PC-3 (cell line): ENCODE measurements at regions not wholly inside any gene's neighbourhood (a gene's known extent, or its start where the extent isn't known, plus 50 kb on each side); places are given as distances from the start of the nearest gene placed in this dataset.
"Not testable (repeated sequence)": the region's sequence is repeated elsewhere in the genome, so short reads cannot be mapped to it uniquely, and the experiment has no call there.

ENCODE experiments used
- ATAC-seq: fragments of 200-7000 bp; cut with Tn5 transposase; 2 replicates; pipeline ENCODE4 v1.9.1; 2020; ENCODE audit warnings: mild to moderate bottlenecking, moderate library complexity
- BruUV-seq: library from RNA; stranded (reverse); fragments of 400-500 nt; replicated peaks from 2 replicates; lab custom pipeline; 2021; lab: Mats Ljungman, UMichigan
- CTCF ChIA-PET: fragments of 300-600 bp; sonication (Branson Sonifier 250); formaldehyde crosslinking; loops from one replicate; lab custom pipeline; 2022; ENCODE audit warnings: antibody characterized with exemption; lab: Charles Lee
- POLR2A ChIA-PET: fragments of 300-600 bp; sonication (Branson Sonifier 250); formaldehyde crosslinking; loops from one replicate; lab custom pipeline; 2022; ENCODE audit warnings: antibody characterized with exemption; ENCODE audit not compliant: unreplicated experiment; lab: Charles Lee
- DNase-seq: peaks from one replicate; pipeline ENCODE4 v3.0.0-alpha.2; 2015
- H2AFZ ChIP-seq: fragments of 300-600 bp; sonication (generic); 2 replicates; pipeline ENCODE4 v1.6.0; 2016; ENCODE audit warnings: antibody characterized with exemption, low read length
- H3F3A ChIP-seq: fragments of 300-600 bp; sonication (generic); one replicate; pipeline ENCODE4 v1.6.0; 2017; ENCODE audit warnings: antibody characterized with exemption, low read length, control low read depth, mild to moderate bottlenecking; ENCODE audit not compliant: unreplicated experiment
- H3K27ac ChIP-seq: fragments of 300-600 bp; sonication (generic); 2 replicates; pipeline ENCODE4 v1.5.1; 2016; ENCODE audit warnings: mild to moderate bottlenecking, low read length
- H3K27me3 ChIP-seq: fragments of 300-600 bp; sonication (generic); 2 replicates; pipeline ENCODE4 v1.6.1; 2016; ENCODE audit warnings: low read length, mixed read lengths
- H3K36me3 ChIP-seq: fragments of 300-600 bp; sonication (generic); 2 replicates; pipeline ENCODE4 v1.6.1; 2016; ENCODE audit warnings: low read depth, mixed run types, low read length, mixed read lengths
- H3K4me1 ChIP-seq: fragments of 300-600 bp; sonication (generic); 2 replicates; pipeline ENCODE4 v1.5.1; 2016; ENCODE audit warnings: low read length; ENCODE audit not compliant: insufficient read depth
- H3K4me2 ChIP-seq: fragments of 300-600 bp; sonication (generic); 2 replicates; pipeline ENCODE4 v1.6.0; 2016; ENCODE audit warnings: low read length
- H3K4me3 ChIP-seq: fragments of 300-600 bp; sonication (generic); 2 replicates; pipeline ENCODE4 v1.5.1; 2016; ENCODE audit warnings: mild to moderate bottlenecking, low read length, mixed read lengths
- H3K79me2 ChIP-seq: fragments of 300-600 bp; sonication (generic); 2 replicates; pipeline ENCODE4 v1.6.1; 2017; ENCODE audit warnings: low read length, mixed read lengths
- H3K9ac ChIP-seq: fragments of 300-600 bp; sonication (generic); 2 replicates; pipeline ENCODE4 v1.6.0; 2016; ENCODE audit warnings: mild to moderate bottlenecking, low read length
- H3K9me2 ChIP-seq: fragments of 300-600 bp; sonication (generic); replicated peaks from 2 replicates; pipeline ENCODE4 v1.6.1; 2016; ENCODE audit warnings: mixed run types, low read length, mixed read lengths
- H3K9me3 ChIP-seq: fragments of 300-600 bp; sonication (generic); 2 replicates; pipeline ENCODE4 v1.6.1; 2016; ENCODE audit warnings: low read length, mixed read lengths
- H4K20me1 ChIP-seq: fragments of 300-600 bp; sonication (generic); 2 replicates; pipeline ENCODE4 v1.6.1; 2016; ENCODE audit warnings: low read length, mixed read lengths
- CTCF ChIP-seq: fragments of 300-600 bp; sonication (generic); conservative IDR thresholded peaks from 2 replicates; pipeline ENCODE4 v1.5.1; 2017; ENCODE audit warnings: antibody characterized with exemption, low read depth, mild to moderate bottlenecking, low read length
- EZH2 ChIP-seq: fragments of 300-600 bp; sonication (generic); IDR thresholded peaks from one replicate; pipeline ENCODE4 v1.6.1; 2017; ENCODE audit warnings: antibody characterized with exemption, mild to moderate bottlenecking, low read length; ENCODE audit not compliant: unreplicated experiment
- EZH2phosphoT487 ChIP-seq: fragments of 300-600 bp; sonication (generic); IDR thresholded peaks from 2 replicates; pipeline ENCODE4 v1.6.1; 2018; ENCODE audit warnings: mild to moderate bottlenecking, antibody characterized with exemption, low read length, borderline replicate concordance
- intact Hi-C: fragments of 100-400 bp; cut with micrococcal nuclease; formaldehyde crosslinking; loops from 2 replicates; pipeline ENCODE4 v1.9.0; 2023

- intact Hi-C loops: no loop called here
- Histone ChIP-seq H3K27ac (no peak overlapping the region), H2AFZ (no peak overlapping the region), H3K36me3 (no peaks in the 10 kb centered on the region), H3K4me1 (no peaks in the 10 kb centered on the region), H3K4me3 (no peak overlapping the region), H3K79me2 (no peaks in the 10 kb centered on the region), H3K9ac (no peak overlapping the region), H4K20me1 (no peaks in the 10 kb centered on the region), H3K9me3 (no peaks in the 10 kb centered on the region), H3K27me3 (no peaks in the 10 kb centered on the region), H3K9me2 (no peaks in the 10 kb centered on the region), H3F3A (no peaks in the 10 kb centered on the region), H3K4me2 (no peak overlapping the region)
- ChIA-PET POLR2A (no interaction called here), CTCF (no interaction called here)
- DNase-seq: no peak
- no peak for TF ChIP-seq EZH2phosphoT487
- no peak for TF ChIP-seq CTCF
- TF ChIP-seq EZH2: no peak
- no TSS peak for BruUV-seq
- no peak for ATAC-seq
Observed at GRCh38 chr5:28632607-28633006, 1594.2 kb upstream of the CDH9 start.

GRCh38 chr5:28603869-28604268 lies 1565.5 kb upstream of the CDH9 start:
- intact Hi-C loops: no loop called here
- H3K79me2 ChIP-seq: no peaks in the 10 kb centered on the region
- no TSS peak for BruUV-seq
- H3K36me3 ChIP-seq: no peaks in the 10 kb centered on the region
- H3K4me1 ChIP-seq: no peaks in the 10 kb centered on the region
- POLR2A ChIA-PET: no interaction called here
- TF ChIP-seq CTCF: no peak
- no peak for TF ChIP-seq EZH2phosphoT487
- TF ChIP-seq EZH2: no peak
- H3F3A ChIP-seq: no peaks in the 10 kb centered on the region
- no peak overlapping the region for H3K4me2 ChIP-seq
- H3K9me2 ChIP-seq: no peaks in the 10 kb centered on the region
- H3K27ac ChIP-seq: no peak overlapping the region
- DNase-seq (peak; percentile 30), ATAC-seq (peak; percentile 27; the same call in 1 of the 2 replicates)
- CTCF ChIA-PET: no interaction called here
- no peak overlapping the region for H2AFZ ChIP-seq
- no peak overlapping the region for H3K4me3 ChIP-seq
- no peaks in the 10 kb centered on the region for H3K9me3 ChIP-seq
- H4K20me1 ChIP-seq: no peaks in the 10 kb centered on the region
- H3K27me3 ChIP-seq: no peaks in the 10 kb centered on the region
- H3K9ac ChIP-seq: no peak overlapping the region

GRCh38 chr5:28602429-28602828 lies 1564.0 kb upstream of the CDH9 start:
- DNase-seq (no peak), ATAC-seq (no peak)
- no peaks in the 10 kb centered on the region for H3K4me1 ChIP-seq
- CTCF ChIA-PET: no interaction called here
- intact Hi-C loops: no loop called here
- POLR2A ChIA-PET: no interaction called here
- H3K36me3 ChIP-seq: no peaks in the 10 kb centered on the region
- no peaks in the 10 kb centered on the region for H4K20me1 ChIP-seq
- H3K9me2 ChIP-seq: no peaks in the 10 kb centered on the region
- H3K4me2 ChIP-seq: no peak overlapping the region
- H3K27me3 ChIP-seq: no peaks in the 10 kb centered on the region
- BruUV-seq: no TSS peak
- no peaks in the 10 kb centered on the region for H3F3A ChIP-seq
- no peaks in the 10 kb centered on the region for H3K9me3 ChIP-seq
- H3K27ac ChIP-seq: no peak overlapping the region
- TF ChIP-seq EZH2phosphoT487 (no peak), CTCF (no peak), EZH2 (no peak)
- 0 out of 2 replicates have a peak overlapping the region, but pooled peaks have one; percentile 14 for H2AFZ ChIP-seq
- H3K4me3 ChIP-seq: no peak overlapping the region
- H3K9ac ChIP-seq: no peak overlapping the region
- no peaks in the 10 kb centered on the region for H3K79me2 ChIP-seq

- not testable (repeated sequence) for H3K9me3 ChIP-seq
Observed at GRCh38 chr5:28596707-28597106, 1558.3 kb upstream of the CDH9 start.

More at GRCh38 chr5:28596707-28597106, 1558.3 kb upstream of the CDH9 start:
- BruUV-seq, CTCF ChIA-PET, H3F3A ChIP-seq, H3K4me1 ChIP-seq, H3K27me3 ChIP-seq, intact Hi-C loops, POLR2A ChIA-PET, ATAC-seq, DNase-seq, H3K27ac ChIP-seq, H3K4me3 ChIP-seq, H3K4me2 ChIP-seq, H4K20me1 ChIP-seq, H2AFZ ChIP-seq, H3K79me2 ChIP-seq, H3K9me2 ChIP-seq, H3K36me3 ChIP-seq, H3K9ac ChIP-seq: not testable (repeated sequence)
